ENCODE measurements at regions not wholly inside any gene's neighbourhood (a gene's known extent, or its start where the extent isn't known, plus 50 kb on each side); places are given as distances from the start of the nearest gene placed in this dataset.
"Not testable (repeated sequence)": the region's sequence is repeated elsewhere in the genome, so short reads cannot be mapped to it uniquely, and the experiment has no call there.

- DNase-seq (ENCODE audit: low read depth), result no peak
- no peak for TF ChIP-seq CTCF (conservative IDR thresholded peaks at IDR 0.05; ENCODE audit: low read length)
- no peak overlapping the region for H3K4me3 ChIP-seq (ENCODE audit: low read length)
These were observed 88.3 kb upstream of the ELAC2 start for GRCh38 chr17:13106171-13106570.

DNA sequence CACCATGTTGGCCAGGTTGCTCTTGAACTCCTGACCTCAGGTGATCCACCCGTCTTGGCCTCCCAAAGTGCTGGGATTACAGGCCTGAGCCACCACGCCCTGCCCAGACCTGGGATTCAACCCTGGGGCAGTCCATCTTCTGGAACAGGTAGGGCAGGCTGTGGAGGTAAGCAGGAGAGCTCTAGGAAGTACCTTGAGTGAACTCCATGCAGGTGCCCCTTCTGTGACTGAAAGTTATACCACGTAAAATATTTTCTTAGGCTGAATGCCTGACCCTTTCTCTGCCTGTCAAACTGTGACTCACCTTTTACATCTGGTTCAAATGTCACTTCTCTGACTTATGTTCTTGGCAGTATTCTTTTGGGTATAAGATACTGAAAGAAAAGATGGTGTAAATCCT is 86.7 kb upstream of the ELAC2 start:
- DNase-seq (ENCODE audit: low read depth), result no peak
- TF ChIP-seq CTCF (conservative IDR thresholded peaks at IDR 0.05; ENCODE audit: low read length), result no peak
- no peak overlapping the region for H3K4me3 ChIP-seq (ENCODE audit: low read length)

DNA sequence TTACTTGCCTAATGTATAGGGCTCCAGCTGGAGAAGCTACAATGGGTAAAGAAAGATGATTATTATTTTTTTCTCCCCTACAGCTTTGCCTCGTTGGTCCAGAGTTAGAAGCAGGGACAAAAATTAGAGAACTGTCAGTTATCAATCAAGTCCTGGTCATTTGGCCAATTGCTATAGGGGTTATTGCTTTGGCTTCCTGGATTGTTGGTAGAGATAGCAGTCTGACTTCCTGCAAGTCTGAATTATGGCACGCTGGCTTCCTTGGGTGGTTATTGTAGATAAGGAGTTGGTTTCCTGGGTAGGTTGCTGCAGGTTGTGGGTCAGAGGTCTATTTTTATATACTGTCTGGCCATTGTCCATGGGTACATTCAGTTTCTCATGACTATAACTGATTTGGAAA is 84.7 kb upstream of the ELAC2 start:
- DNase-seq (ENCODE audit: low read depth), result no peak
- TF ChIP-seq CTCF (conservative IDR thresholded peaks at IDR 0.05; ENCODE audit: low read length), result no peak
- H3K4me3 ChIP-seq (ENCODE audit: low read length), result no peak overlapping the region

- no peak for DNase-seq (ENCODE audit: low read depth)
- no peak for TF ChIP-seq CTCF (conservative IDR thresholded peaks at IDR 0.05; ENCODE audit: low read length)
These were observed 82.1 kb upstream of the ELAC2 start for GRCh38 chr17:13099926-13100325.

DNA sequence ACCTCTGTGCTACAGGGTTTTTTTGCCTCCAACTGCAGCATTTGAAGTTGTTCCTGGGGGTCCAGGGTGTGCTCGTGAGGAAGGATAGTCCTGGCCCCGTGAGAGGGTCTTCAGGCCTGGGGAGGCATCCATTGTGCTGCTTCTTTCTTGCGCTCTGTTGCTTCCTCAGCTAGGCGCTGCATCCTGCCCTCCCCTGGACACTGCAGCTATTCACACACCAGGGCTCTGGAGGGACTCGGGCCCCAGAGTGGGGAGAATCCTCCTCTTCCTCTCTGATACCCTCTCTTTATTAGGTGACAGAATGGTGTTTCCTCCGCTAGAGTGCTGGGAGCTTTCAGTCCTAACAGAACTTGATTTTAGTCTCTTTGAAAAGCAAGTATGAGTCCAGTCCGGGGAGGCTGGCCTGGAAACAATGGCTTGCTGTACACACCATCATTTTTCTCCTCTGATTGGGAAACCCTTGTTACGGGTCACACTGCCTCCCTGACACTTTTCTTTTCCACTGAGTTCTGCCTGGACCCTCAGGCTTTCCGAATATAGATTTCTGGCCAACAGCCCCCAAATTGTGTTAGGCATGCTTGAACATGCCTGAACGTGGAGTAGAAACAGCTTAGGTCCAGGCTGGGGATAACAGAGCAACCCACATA is 81.4 kb upstream of the ELAC2 start:
- no peak overlapping the region for H3K4me3 ChIP-seq (ENCODE audit: low read length)
- no peak for TF ChIP-seq CTCF (conservative IDR thresholded peaks at IDR 0.05; ENCODE audit: low read length)
- no peak for DNase-seq (ENCODE audit: low read depth)

More at GRCh38 chr17:13099926-13100325, 82.1 kb upstream of the ELAC2 start:
- no peak overlapping the region for H3K4me3 ChIP-seq (ENCODE audit: low read length)

DNA sequence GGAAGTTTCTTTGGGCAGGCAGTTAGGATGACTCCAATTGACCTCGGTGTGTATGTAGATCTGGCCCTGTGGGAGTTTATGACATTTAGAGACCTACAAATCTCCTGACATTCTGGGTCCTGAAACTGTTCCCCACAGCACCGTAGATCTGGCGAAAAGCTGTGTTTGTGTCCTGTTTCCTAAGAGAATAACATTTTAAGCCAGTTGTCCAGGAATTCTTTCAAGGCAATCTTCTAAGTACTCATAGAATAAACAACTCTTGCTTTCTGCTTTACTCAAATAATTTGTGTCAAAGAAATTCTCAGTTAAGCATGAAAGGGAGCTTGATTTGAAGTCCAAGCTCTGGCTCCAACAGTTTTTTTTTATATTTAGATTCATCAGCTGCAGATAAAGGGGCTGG is 78.5 kb upstream of the ELAC2 start:
- no peak for DNase-seq (ENCODE audit: low read depth)
- no peak for TF ChIP-seq CTCF (conservative IDR thresholded peaks at IDR 0.05; ENCODE audit: low read length)
- no peak overlapping the region for H3K4me3 ChIP-seq (ENCODE audit: low read length)

GRCh38 chr17:13092010-13092409 is 74.2 kb upstream of the ELAC2 start:
- not testable (repeated sequence) for H3K4me3 ChIP-seq (ENCODE audit: low read length); DNase-seq (ENCODE audit: low read depth)

- no peak for TF ChIP-seq CTCF (conservative IDR thresholded peaks at IDR 0.05; ENCODE audit: low read length)
- DNase-seq (ENCODE audit: low read depth), result no peak
These were observed 70.8 kb upstream of the ELAC2 start for GRCh38 chr17:13088666-13089065.

More at GRCh38 chr17:13088666-13089065, 70.8 kb upstream of the ELAC2 start:
- H3K4me3 ChIP-seq (ENCODE audit: low read length), result no peak overlapping the region
